ENCODE measurements at regions not wholly inside any gene's neighbourhood (a gene's known extent, or its start where the extent isn't known, plus 50 kb on each side); places are given as distances from the start of the nearest gene placed in this dataset.
"Not testable (repeated sequence)": the region's sequence is repeated elsewhere in the genome, so short reads cannot be mapped to it uniquely, and the experiment has no call there.

DNA sequence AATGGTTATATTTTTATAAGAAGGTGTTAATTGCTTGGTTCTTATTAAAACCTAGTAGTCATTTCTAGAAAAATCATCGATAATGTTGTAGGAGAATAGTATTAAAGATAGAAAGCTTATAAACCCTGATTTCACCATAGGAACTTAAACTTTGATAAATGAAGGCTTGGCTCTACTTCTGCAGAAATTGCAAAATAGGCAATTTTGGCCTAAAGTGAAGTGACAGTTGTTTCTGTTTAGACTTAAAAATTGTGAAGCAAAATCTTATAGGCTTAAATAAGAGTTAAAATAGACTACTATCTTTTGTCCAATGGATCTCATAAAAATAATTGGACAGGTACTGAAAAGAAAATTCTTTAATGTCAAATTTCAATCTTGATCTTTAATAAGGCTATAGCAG, 321.6 kb upstream of the FZD8 start:
- no peaks in the 10 kb centered on the region for H3K27me3 ChIP-seq (ENCODE audit: insufficient read depth, poor library complexity, severe bottlenecking)
- no peak for ATAC-seq (ENCODE audit: low read depth)
- H3K9me3 ChIP-seq (ENCODE audit: severe bottlenecking), result no peaks in the 10 kb centered on the region

DNA sequence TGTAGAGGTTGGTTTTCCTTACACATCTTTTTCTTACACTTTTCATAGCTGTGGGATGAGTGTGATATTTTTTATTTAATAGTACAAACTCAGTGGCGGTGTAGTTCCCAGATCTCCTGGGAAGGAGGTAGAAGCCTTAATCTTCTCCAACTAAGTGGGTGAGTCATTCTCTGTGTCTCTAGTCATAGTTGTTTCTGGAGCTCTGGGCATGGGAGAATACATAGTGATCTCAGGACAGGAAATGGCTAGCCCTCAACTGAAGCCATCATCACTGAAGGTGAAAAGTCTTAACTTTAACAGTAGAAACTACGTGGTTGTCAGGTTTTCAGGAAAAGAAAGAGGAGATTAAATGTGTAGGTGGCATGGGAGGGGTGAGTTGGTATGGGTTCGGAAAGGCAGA, 319.4 kb upstream of the FZD8 start:
- Histone ChIP-seq H3K9me3 (ENCODE audit: severe bottlenecking) (no peaks in the 10 kb centered on the region), H3K4me1 (ENCODE audit: insufficient read depth, poor library complexity, severe bottlenecking) (no peaks in the 10 kb centered on the region), H3K27ac (ENCODE audit: poor library complexity, severe bottlenecking) (no peak overlapping the region), H3K36me3 (ENCODE audit: low read depth) (no peaks in the 10 kb centered on the region), H3K27me3 (ENCODE audit: insufficient read depth, poor library complexity, severe bottlenecking) (no peaks in the 10 kb centered on the region), H3K4me3 (ENCODE audit: severe bottlenecking) (no peak overlapping the region)
- DNase-seq (ENCODE audit: low spot score) (no peak), ATAC-seq (ENCODE audit: low read depth) (peak; percentile 48; the same call in 1 of the 3 replicates)
- TF ChIP-seq, protein P1, sequence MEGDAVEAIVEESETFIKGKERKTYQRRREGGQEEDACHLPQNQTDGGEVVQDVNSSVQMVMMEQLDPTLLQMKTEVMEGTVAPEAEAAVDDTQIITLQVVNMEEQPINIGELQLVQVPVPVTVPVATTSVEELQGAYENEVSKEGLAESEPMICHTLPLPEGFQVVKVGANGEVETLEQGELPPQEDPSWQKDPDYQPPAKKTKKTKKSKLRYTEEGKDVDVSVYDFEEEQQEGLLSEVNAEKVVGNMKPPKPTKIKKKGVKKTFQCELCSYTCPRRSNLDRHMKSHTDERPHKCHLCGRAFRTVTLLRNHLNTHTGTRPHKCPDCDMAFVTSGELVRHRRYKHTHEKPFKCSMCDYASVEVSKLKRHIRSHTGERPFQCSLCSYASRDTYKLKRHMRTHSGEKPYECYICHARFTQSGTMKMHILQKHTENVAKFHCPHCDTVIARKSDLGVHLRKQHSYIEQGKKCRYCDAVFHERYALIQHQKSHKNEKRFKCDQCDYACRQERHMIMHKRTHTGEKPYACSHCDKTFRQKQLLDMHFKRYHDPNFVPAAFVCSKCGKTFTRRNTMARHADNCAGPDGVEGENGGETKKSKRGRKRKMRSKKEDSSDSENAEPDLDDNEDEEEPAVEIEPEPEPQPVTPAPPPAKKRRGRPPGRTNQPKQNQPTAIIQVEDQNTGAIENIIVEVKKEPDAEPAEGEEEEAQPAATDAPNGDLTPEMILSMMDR (IDR thresholded peaks at IDR 0.05; ENCODE audit: poor library complexity, severe bottlenecking), result no peak

More for the DNA sequence above, 321.6 kb upstream of the FZD8 start:
- no peak overlapping the region for H3K4me3 ChIP-seq (ENCODE audit: severe bottlenecking)
- H3K4me1 ChIP-seq (ENCODE audit: insufficient read depth, poor library complexity, severe bottlenecking), result no peaks in the 10 kb centered on the region
- no peaks in the 10 kb centered on the region for H3K36me3 ChIP-seq (ENCODE audit: low read depth)
- DNase-seq (ENCODE audit: low spot score), result no peak
- H3K27ac ChIP-seq (ENCODE audit: poor library complexity, severe bottlenecking), result no peak overlapping the region
- TF ChIP-seq, protein P1 (IDR thresholded peaks at IDR 0.05; ENCODE audit: poor library complexity, severe bottlenecking), result no peak

DNA sequence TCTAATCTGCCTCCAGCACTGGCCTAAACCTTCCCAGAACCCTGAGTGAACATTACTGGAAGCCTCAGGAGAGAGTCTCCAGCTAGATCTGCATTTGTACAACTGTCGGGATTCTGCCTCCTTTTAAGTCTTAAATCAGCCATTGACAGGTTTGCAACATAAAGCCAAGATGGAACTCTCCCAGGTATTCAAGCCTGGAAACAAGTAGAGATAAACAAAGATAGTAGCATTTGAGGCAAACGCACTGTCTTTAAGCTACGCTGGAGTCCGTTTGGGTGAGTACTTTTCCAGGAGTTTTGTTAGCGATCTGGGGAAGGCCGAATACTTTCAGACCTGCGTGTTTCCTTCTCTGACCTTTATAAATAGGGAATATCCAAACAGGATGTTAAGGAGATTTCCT, 317.2 kb upstream of the FZD8 start:
- DNase-seq (ENCODE audit: low spot score) (no peak), ATAC-seq (ENCODE audit: low read depth) (no peak)
- no peak overlapping the region for H3K27ac ChIP-seq (ENCODE audit: poor library complexity, severe bottlenecking)
- H3K4me3 ChIP-seq (ENCODE audit: severe bottlenecking), result no peak overlapping the region
- H3K9me3 ChIP-seq (ENCODE audit: severe bottlenecking), result no peaks in the 10 kb centered on the region
- H3K36me3 ChIP-seq (ENCODE audit: low read depth), result no peaks in the 10 kb centered on the region
- H3K27me3 ChIP-seq (ENCODE audit: insufficient read depth, poor library complexity, severe bottlenecking), result no peaks in the 10 kb centered on the region
- H3K4me1 ChIP-seq (ENCODE audit: insufficient read depth, poor library complexity, severe bottlenecking), result no peaks in the 10 kb centered on the region
- TF ChIP-seq, protein P1 (IDR thresholded peaks at IDR 0.05; ENCODE audit: poor library complexity, severe bottlenecking), result no peak

DNA sequence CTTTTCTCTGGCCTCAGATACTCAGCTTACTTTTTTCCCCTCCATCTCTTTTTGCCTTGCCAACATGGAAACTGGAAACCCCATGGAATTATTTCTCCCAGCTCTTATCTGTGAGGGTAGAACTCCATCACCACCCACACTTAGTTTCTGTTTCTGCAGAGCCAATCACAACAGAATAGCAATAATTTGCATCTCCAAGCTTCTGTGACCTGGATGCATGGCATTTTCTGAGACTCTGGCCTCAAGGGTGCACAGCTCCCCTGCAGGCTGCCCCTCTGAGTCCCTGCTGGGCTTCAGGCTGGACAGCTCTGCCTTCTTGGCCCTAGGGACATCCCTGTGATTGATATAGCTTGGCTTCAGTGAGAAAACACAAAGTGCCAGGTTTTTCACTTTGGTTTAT, 316.5 kb upstream of the FZD8 start:
- H3K36me3 ChIP-seq (ENCODE audit: low read depth); H3K27me3 ChIP-seq (ENCODE audit: insufficient read depth, poor library complexity, severe bottlenecking); H3K4me3 ChIP-seq (ENCODE audit: severe bottlenecking); ATAC-seq (ENCODE audit: low read depth); H3K27ac ChIP-seq (ENCODE audit: poor library complexity, severe bottlenecking); H3K4me1 ChIP-seq (ENCODE audit: insufficient read depth, poor library complexity, severe bottlenecking); H3K9me3 ChIP-seq (ENCODE audit: severe bottlenecking); DNase-seq (ENCODE audit: low spot score): not testable (repeated sequence)

DNA sequence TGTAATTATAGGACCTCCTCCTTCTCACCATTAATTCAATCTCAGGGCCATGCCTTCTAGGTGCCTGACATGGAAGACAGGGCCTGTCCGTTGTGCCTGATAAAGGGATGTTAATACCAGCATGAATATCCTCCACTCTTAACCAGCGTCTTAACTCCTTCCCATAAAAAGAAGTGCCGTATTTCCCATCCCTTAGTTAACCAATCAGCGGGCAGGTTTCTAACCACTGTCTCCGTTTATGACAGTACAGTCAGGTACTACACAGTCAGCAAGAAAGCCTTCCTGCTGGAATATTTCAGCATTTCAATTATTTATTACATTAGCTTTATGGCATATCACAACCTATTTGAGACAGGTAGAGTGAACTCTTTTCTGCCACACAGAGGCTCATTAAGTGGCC, 308.6 kb upstream of the FZD8 start:
- no peaks in the 10 kb centered on the region for H3K27me3 ChIP-seq (ENCODE audit: insufficient read depth, poor library complexity, severe bottlenecking)
- no peaks in the 10 kb centered on the region for H3K36me3 ChIP-seq (ENCODE audit: low read depth)
- no peaks in the 10 kb centered on the region for H3K4me1 ChIP-seq (ENCODE audit: insufficient read depth, poor library complexity, severe bottlenecking)
- H3K27ac ChIP-seq (ENCODE audit: poor library complexity, severe bottlenecking), result no peak overlapping the region
- TF ChIP-seq, protein P1 (IDR thresholded peaks at IDR 0.05; ENCODE audit: poor library complexity, severe bottlenecking), result no peak
- H3K9me3 ChIP-seq (ENCODE audit: severe bottlenecking), result no peaks in the 10 kb centered on the region
- H3K4me3 ChIP-seq (ENCODE audit: severe bottlenecking), result no peak overlapping the region
- ATAC-seq (ENCODE audit: low read depth), result no peak
- DNase-seq (ENCODE audit: low spot score), result no peak
